Left lung (tissue), 4 donors: ENCODE measurements at regions not wholly inside any gene's neighbourhood (a gene's known extent, or its start where the extent isn't known, plus 50 kb on each side); places are given as distances from the start of the nearest gene placed in this dataset.

Source experiments
- ATAC-seq: fragments of 200-7000 bp; cut with Tn5 transposase; one replicate; pipeline ENCODE4 v1.9.1; 2020; ENCODE audit warnings: moderate library complexity
- DNase-seq, 4 donors: peaks; one replicate each; pipeline ENCODE4 v3.0.0-alpha.2; 2013 to 2020
- H3K27ac ChIP-seq, 2 donors: fragments of 200-600 bp; sonication (generic) in 1 of 2; one replicate each; pipeline versions ENCODE4 v1.5.0 to v1.8.0; 2020 to 2021
- H3K27me3 ChIP-seq, 2 donors: fragments of 200-600 bp; sonication (generic) in 1 of 2; one replicate each; pipeline versions ENCODE4 v1.5.0 to v1.8.0; 2020 to 2021
- H3K36me3 ChIP-seq, 2 donors: fragments of 200-600 bp; sonication (generic) in 1 of 2; one replicate each; pipeline versions ENCODE4 v1.5.0 to v1.8.0; 2020 to 2021
- H3K4me1 ChIP-seq, 2 donors: fragments of 200-600 bp; one replicate each; pipeline ENCODE4 v1.8.0; 2021
- H3K4me3 ChIP-seq, 2 donors: fragments of 200-600 bp; sonication (generic) in 1 of 2; one replicate each; pipeline versions ENCODE4 v1.5.0 to v1.8.0; 2020 to 2021; ENCODE audit warnings: mild to moderate bottlenecking in 1 of 2
- H3K9me3 ChIP-seq, 2 donors: fragments of 200-600 bp; sonication (generic) in 1 of 2; one replicate each; pipeline versions ENCODE4 v1.5.0 to v1.8.0; 2020 to 2021
- CTCF ChIP-seq, 2 donors: fragments of 200-600 bp; sonication (generic) in 1 of 2; IDR thresholded peaks; one replicate each; pipeline versions ENCODE4 v1.5.0 to v1.8.0; 2021; ENCODE audit warnings: antibody characterized with exemption in 2 of 2
- intact Hi-C, 2 donors: fragments of 100-400 bp; cut with DNase I; formaldehyde crosslinking; loops; one replicate each; pipeline versions ENCODE4 v1.11.2 to v1.14.2; 2022
- donor health status: DM: no; HTN: yes; CAD: no.
- donor health status: DM: no; HTN: no; CAD: no.

GRCh38 chr2:239853706-239854327 is 171.3 kb downstream of the NDUFA10 start:
- no peak for TF ChIP-seq CTCF (IDR thresholded peaks at IDR 0.05)
- no peak overlapping the region for H3K4me3 ChIP-seq
- DNase-seq: no peak
- intact Hi-C loops: no loop called here
- H3K27ac ChIP-seq: no peak overlapping the region
- no peaks in the 10 kb centered on the region for H3K4me1 ChIP-seq
- no peak for ATAC-seq
- peaks cover 0 to 9% of the 10 kb centered on the region in 2 donors for H3K27me3 ChIP-seq
- no peaks in the 10 kb centered on the region for H3K36me3 ChIP-seq
- H3K9me3 ChIP-seq: peaks cover 0 to 17% of the 10 kb centered on the region in 2 donors

GRCh38 chr2:239853121-239853520 is 172.0 kb downstream of the NDUFA10 start:
- no peaks in the 10 kb centered on the region for H3K36me3 ChIP-seq
- H3K27ac ChIP-seq: no peak overlapping the region
- H3K4me1 ChIP-seq: no peaks in the 10 kb centered on the region
- peaks cover 0 to 7% of the 10 kb centered on the region in 2 donors for H3K27me3 ChIP-seq
- no peak for DNase-seq
- no peak for TF ChIP-seq CTCF (IDR thresholded peaks at IDR 0.05)
- no peak for ATAC-seq
- no peak overlapping the region for H3K4me3 ChIP-seq
- peaks cover 0 to 17% of the 10 kb centered on the region in 2 donors for H3K9me3 ChIP-seq
- intact Hi-C loops: no loop called here

- Histone ChIP-seq H3K27ac (no peak overlapping the region), H3K4me1 (no peaks in the 10 kb centered on the region), H3K36me3 (no peaks in the 10 kb centered on the region), H3K9me3 (peaks cover 0 to 17% of the 10 kb centered on the region in 2 donors), H3K27me3 (no peaks in the 10 kb centered on the region), H3K4me3 (no peak overlapping the region)
- intact Hi-C loops: no loop called here
- ATAC-seq (no peak), DNase-seq (no peak)
- no peak for TF ChIP-seq CTCF (IDR thresholded peaks at IDR 0.05)
These were observed 172.9 kb downstream of the NDUFA10 start for GRCh38 chr2:239852272-239852671.

GRCh38 chr2:239846789-239847676 is 178.1 kb downstream of the NDUFA10 start:
- Histone ChIP-seq H3K9me3 (peaks cover 0 to 24% of the 10 kb centered on the region in 2 donors), H3K4me3 (no peak overlapping the region), H3K4me1 (no peaks in the 10 kb centered on the region), H3K27ac (no peak overlapping the region), H3K27me3 (no peaks in the 10 kb centered on the region), H3K36me3 (no peaks in the 10 kb centered on the region)
- intact Hi-C loops: no loop called here
- ATAC-seq (no peak), DNase-seq (no peak)
- no peak for TF ChIP-seq CTCF (IDR thresholded peaks at IDR 0.05)

- ATAC-seq: no peak
- TF ChIP-seq CTCF (IDR thresholded peaks at IDR 0.05): no peak
- Histone ChIP-seq H3K4me3 (no peak overlapping the region), H3K36me3 (no peaks in the 10 kb centered on the region), H3K9me3 (peaks cover 0 to 20% of the 10 kb centered on the region in 2 donors), H3K27me3 (no peaks in the 10 kb centered on the region), H3K4me1 (no peaks in the 10 kb centered on the region), H3K27ac (no peak overlapping the region)
- DNase-seq: no peak
- intact Hi-C loops: no loop called here
These were observed 179.2 kb downstream of the NDUFA10 start for GRCh38 chr2:239845968-239846367.
